Activated T-helper 1 cell treated with anti-CD3 and anti-CD28 coated beads, Interleukin-12 subunit alpha, Interleukin-12 subunit beta, Interleukin-2, Interleukin-4 antibody, amounts not matched to agents 30 ng/mL and 10 ng/mL and 1 ng/mL, durations not matched to agents 14 hours and 24 hours and 36 hours (primary cell): ENCODE measurements at regions not wholly inside any gene's neighbourhood (a gene's known extent, or its start where the extent isn't known, plus 50 kb on each side); places are given as distances from the start of the nearest gene placed in this dataset.
"Not testable (repeated sequence)": the region's sequence is repeated elsewhere in the genome, so short reads cannot be mapped to it uniquely, and the experiment has no call there.

ENCODE experiments used
- DNase-seq: peaks from one replicate; pipeline ENCODE4 v3.0.0; 2021; ENCODE audit warnings: low spot score
- H3K27ac Mint-ChIP-seq: one replicate; pipeline ENCODE4 v1.8.0; 2021; ENCODE audit warnings: mild to moderate bottlenecking, mixed read lengths
- H3K27me3 Mint-ChIP-seq: one replicate; pipeline ENCODE4 v1.8.0; 2022; ENCODE audit warnings: mild to moderate bottlenecking, moderate library complexity, mixed read lengths; ENCODE audit not compliant: insufficient read depth
- H3K36me3 Mint-ChIP-seq: one replicate; pipeline ENCODE4 v1.8.0; 2021; ENCODE audit warnings: low read depth, mixed read lengths
- H3K4me1 Mint-ChIP-seq: one replicate; pipeline ENCODE4 v1.8.0; 2021; ENCODE audit warnings: low read depth, mixed read lengths
- H3K4me3 Mint-ChIP-seq: one replicate; pipeline ENCODE4 v1.8.0; 2021; ENCODE audit warnings: mild to moderate bottlenecking, moderate library complexity, mixed read lengths
- H3K9me3 Mint-ChIP-seq: one replicate; pipeline ENCODE4 v1.8.0; 2021; ENCODE audit warnings: mixed read lengths
- intact Hi-C: fragments of 100-400 bp; cut with micrococcal nuclease; formaldehyde crosslinking; loops from one replicate; pipeline ENCODE4 v1.15.1; 2024

DNA sequence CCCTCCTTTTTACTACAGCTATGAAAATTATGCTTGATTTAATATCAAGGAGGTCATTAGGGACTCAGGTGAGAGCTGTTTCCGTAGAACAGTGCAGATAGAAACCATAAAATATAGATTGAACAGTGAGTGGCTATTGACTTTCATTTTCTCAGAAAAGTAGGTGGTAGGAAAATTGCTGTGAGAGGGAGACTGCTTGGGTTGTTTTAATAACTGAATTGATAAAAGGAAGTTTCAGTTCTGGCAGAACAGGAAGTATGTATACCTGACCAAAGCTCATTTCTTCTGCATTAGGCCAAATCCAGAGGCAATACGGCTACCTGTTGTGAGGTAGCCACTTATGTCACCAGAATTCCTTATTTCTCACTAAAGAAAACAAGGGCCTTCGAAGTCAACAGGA is 761.7 kb upstream of the ARRDC3 start:
- Mint-ChIP-seq H3K36me3 (no peaks in the 10 kb centered on the region), H3K27me3 (no peaks in the 10 kb centered on the region), H3K4me3 (no peak overlapping the region), H3K27ac (no peak overlapping the region), H3K9me3 (no peaks in the 10 kb centered on the region), H3K4me1 (no peaks in the 10 kb centered on the region)
- intact Hi-C loops = no loop called here
- DNase-seq = no peak

DNA sequence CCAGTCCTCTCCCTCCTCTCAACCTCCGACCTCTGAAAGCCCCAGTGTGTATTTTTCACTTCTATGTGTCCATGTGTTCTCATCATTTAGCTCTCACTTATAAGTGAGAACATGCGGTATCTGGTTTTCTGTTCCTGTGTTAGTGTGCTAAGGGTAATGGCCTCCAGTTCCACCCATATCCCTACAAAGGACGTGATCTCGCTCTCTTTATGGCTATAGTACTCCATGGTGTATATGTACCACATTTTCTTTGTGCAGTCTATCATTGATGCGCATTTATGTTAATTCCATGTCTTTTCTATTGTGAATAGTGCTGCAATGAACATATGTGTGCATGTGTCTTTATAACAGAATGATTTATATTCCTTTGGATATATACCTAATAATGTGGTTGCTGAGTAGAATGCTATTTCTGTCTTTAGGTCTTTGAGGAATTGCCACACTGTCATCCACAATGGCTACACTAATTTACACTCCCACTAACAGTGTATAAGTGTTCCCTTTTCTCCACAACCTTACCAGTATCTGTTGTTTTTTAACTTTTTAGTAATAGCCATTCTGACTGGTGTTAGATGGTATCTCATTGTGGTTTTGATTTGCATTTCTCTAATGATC is 749.3 kb upstream of the ARRDC3 start:
- DNase-seq, H3K4me1 Mint-ChIP-seq, H3K36me3 Mint-ChIP-seq, intact Hi-C loops, H3K4me3 Mint-ChIP-seq, H3K9me3 Mint-ChIP-seq, H3K27me3 Mint-ChIP-seq, H3K27ac Mint-ChIP-seq: not testable (repeated sequence)

DNA sequence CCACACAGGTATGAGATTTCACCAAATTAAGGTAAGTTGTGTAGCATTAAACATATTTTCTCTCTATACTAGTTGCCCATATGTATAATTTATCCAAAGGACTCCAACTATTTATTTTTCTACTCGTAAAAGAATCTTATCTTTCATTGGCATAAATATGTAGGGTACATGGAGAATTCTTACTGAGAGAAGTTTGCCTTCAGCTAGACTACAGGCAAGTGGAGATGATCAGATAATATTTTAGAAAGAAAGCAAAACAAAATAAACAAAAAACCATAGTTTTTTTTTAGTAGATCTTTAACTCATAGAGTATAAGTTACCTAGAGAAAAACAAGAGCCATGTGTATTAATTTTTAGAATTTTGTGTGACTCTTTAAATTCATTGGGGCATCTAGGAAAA is 743.1 kb upstream of the ARRDC3 start:
- DNase-seq = no peak
- H3K4me1 Mint-ChIP-seq = no peaks in the 10 kb centered on the region
- no peak overlapping the region for H3K27ac Mint-ChIP-seq
- intact Hi-C loops = no loop called here
- no peaks in the 10 kb centered on the region for H3K9me3 Mint-ChIP-seq
- H3K4me3 Mint-ChIP-seq = no peak overlapping the region
- no peaks in the 10 kb centered on the region for H3K27me3 Mint-ChIP-seq
- no peaks in the 10 kb centered on the region for H3K36me3 Mint-ChIP-seq

DNA sequence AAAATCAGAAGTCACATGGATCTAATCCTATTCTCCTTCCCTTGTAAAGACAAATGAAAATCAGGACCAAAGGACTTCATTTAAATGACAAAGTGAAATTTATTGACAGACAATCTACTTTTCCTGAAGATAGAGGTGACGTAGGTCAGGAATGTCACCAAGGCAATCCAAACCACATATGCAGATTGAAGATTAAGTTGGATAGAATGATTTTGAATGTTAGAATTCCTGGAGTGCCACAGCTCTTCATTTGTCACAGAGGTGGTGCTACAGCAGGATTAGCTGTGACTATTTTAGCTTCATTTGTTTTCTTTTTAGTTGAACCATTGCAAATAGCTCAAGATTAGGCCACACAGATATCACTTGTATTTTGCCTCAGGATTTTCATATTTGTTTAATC is 736.0 kb upstream of the ARRDC3 start:
- Mint-ChIP-seq H3K27ac (no peak overlapping the region), H3K36me3 (no peaks in the 10 kb centered on the region), H3K4me1 (no peaks in the 10 kb centered on the region), H3K27me3 (no peaks in the 10 kb centered on the region), H3K9me3 (no peaks in the 10 kb centered on the region), H3K4me3 (no peak overlapping the region)
- DNase-seq = no peak
- intact Hi-C loops = no loop called here

DNA sequence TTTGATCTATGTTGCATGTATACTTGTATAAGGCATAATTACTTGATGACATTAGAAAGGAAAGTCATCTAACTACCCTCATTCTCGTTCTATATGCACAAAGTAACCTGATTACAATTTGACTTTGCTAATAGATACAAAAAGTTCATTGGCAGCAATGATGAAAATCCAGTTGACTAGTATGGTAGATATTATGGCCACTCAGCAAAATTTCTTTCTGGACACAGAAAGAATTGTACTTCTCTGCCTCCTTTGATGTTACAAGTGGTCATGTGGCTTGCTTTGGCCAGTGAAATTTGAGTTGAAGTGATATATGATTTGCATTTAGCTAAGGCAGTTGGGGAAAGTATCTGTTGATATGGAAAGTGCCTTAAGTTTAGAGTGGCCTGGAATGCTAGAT is 723.7 kb upstream of the ARRDC3 start:
- no peaks in the 10 kb centered on the region for H3K36me3 Mint-ChIP-seq
- no peak for DNase-seq
- H3K9me3 Mint-ChIP-seq = no peaks in the 10 kb centered on the region
- H3K27me3 Mint-ChIP-seq = no peaks in the 10 kb centered on the region
- intact Hi-C loops = no loop called here
- no peaks in the 10 kb centered on the region for H3K4me1 Mint-ChIP-seq
- H3K27ac Mint-ChIP-seq = no peak overlapping the region
- no peak overlapping the region for H3K4me3 Mint-ChIP-seq

DNA sequence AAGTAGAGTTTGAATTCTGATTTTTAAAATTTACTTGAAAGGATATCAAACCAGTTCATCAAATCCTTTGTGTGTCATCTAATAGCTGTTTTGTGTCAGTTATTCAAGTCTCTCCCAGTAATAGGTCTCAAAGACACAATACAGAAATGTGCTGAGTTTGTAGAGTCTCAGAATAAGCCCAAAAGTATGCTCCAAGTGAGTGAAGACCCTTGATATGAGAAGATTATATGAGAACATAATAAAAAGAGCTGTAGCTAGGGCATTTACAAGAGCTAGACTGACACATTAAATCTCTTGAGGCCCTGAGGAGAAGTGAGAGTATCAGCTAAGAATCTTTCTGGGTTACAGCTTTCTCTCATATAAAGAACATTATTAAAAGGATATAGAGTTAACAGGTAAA is 721.0 kb upstream of the ARRDC3 start:
- no peaks in the 10 kb centered on the region for H3K27me3 Mint-ChIP-seq
- H3K36me3 Mint-ChIP-seq = no peaks in the 10 kb centered on the region

DNA sequence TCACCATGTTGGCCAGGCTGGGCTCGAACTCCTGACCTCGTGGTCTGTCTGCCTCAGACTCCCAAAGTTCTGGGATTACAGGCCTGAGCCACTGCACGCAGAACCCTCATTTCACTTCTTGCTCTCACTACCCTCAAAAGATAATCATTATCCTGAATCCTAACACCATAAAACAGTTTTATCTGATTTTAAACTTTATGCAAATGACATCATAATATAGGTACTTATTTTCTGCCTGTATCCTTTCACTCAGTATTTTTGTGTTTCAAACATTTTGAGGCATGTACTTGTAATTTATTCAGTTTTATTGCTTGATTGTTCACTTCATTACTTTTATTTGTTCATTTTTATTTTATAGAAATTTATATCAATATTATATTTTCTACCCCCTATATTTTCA is 719.2 kb upstream of the ARRDC3 start:
- no peak for DNase-seq
- Mint-ChIP-seq H3K4me1 (no peaks in the 10 kb centered on the region), H3K36me3 (no peaks in the 10 kb centered on the region), H3K27me3 (no peaks in the 10 kb centered on the region), H3K9me3 (no peaks in the 10 kb centered on the region), H3K4me3 (no peak overlapping the region), H3K27ac (no peak overlapping the region)
- intact Hi-C loops = no loop called here

More for the DNA sequence above, 721.0 kb upstream of the ARRDC3 start:
- intact Hi-C loops = no loop called here
- no peaks in the 10 kb centered on the region for H3K9me3 Mint-ChIP-seq
- no peak overlapping the region for H3K27ac Mint-ChIP-seq
- H3K4me1 Mint-ChIP-seq = no peaks in the 10 kb centered on the region
- DNase-seq = no peak
- H3K4me3 Mint-ChIP-seq = no peak overlapping the region

DNA sequence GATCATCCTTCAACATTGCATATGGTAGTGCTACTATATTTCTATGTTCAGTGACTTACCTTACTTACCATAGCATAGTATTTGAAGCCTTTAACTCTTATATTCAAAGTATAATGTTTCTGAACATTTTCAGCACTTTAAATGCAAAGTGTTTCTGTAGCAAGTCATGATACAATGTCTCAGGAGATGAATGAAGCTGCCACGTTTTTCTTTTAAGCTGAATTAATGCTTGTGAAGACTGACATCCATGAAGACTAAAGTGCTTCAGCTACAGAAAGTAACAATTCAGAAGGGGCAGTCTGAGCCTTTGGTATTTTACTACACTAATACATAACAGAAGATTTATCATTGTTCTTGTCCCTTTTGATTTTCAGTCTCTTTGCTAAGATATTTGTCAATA is 709.1 kb upstream of the ARRDC3 start:
- H3K4me3 Mint-ChIP-seq = no peak overlapping the region
- H3K27me3 Mint-ChIP-seq = no peaks in the 10 kb centered on the region
- no peak for DNase-seq
- intact Hi-C loops = no loop called here
- no peak overlapping the region for H3K27ac Mint-ChIP-seq
- H3K9me3 Mint-ChIP-seq = no peaks in the 10 kb centered on the region
- H3K36me3 Mint-ChIP-seq = no peaks in the 10 kb centered on the region
- H3K4me1 Mint-ChIP-seq = no peaks in the 10 kb centered on the region

DNA sequence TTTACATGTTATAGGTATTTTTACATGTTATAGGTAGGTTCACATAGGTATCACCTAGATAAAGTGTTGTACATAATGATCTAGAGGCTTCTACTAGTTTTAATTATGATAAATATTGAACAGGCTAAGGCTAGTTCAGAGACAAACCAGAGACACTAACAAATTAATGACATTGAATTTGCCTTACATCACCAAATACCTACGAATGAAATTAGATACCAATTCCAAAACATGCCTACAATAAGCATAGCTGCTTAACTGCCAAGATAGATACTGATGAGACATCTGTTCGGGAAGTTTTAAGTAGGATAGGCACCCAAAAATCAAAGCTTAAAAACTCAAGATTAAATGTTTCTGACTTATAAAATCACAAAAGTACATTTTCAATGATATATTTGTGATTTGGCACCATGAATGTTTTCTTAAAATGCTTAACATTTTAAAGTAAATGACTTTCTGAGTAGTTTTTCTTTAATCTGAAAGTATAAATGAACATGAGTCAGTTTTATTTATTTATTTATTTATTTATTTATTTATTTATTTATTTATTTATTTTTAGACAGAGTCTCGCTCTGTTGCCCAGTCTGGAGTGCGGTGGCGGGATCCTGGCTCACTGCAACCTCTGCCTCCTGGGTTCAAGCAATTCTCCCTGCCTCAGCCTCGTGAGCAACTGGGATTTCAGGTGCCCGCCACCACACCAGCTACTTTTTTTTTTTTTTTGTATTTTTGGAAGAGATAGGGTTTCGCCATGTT is 703.1 kb upstream of the ARRDC3 start:
- Mint-ChIP-seq H3K4me3 (no peak overlapping the region), H3K4me1 (no peaks in the 10 kb centered on the region), H3K27me3 (no peaks in the 10 kb centered on the region), H3K36me3 (no peaks in the 10 kb centered on the region), H3K9me3 (no peaks in the 10 kb centered on the region), H3K27ac (no peak overlapping the region)
- intact Hi-C loops = no loop called here
- no peak for DNase-seq

DNA sequence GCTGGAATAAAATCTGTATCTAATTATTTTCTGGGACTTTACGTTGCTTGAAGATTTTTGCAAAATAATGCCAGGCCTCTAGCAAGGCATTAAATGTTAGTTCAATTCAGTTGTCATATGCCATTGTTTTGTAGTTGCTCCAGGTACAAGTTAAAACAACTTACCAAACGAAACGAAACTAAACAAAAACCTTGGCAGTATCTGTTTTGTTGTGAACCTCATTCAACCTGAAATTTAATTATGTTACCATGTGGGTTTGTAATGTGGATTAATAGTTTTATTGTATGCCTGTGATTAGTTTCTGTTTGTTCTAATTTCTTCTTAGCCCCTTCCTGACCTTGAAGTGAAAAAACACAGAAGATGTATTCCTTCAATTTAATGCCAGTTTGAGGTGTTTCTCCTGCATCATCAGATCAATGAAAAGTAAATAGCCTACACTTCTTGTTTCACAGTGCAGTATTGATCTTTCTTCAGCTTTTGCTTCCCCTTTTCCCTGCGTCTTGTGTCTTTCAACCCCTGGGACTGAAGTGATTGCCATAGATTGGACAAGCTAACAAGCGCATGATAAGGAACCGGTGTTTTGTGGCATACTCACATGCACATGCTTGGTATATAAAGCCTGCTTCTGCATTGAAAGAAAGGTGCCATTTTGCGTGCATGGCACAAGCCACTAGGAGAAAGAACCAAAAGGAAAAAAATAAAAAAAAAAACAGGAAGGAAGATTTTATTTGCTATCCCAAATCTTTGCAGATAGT is 699.0 kb upstream of the ARRDC3 start:
- Mint-ChIP-seq H3K9me3 (no peaks in the 10 kb centered on the region), H3K27ac (no peak overlapping the region), H3K4me1 (no peaks in the 10 kb centered on the region), H3K36me3 (no peaks in the 10 kb centered on the region), H3K27me3 (no peaks in the 10 kb centered on the region), H3K4me3 (no peak overlapping the region)
- intact Hi-C loops = no loop called here
- no peak for DNase-seq

DNA sequence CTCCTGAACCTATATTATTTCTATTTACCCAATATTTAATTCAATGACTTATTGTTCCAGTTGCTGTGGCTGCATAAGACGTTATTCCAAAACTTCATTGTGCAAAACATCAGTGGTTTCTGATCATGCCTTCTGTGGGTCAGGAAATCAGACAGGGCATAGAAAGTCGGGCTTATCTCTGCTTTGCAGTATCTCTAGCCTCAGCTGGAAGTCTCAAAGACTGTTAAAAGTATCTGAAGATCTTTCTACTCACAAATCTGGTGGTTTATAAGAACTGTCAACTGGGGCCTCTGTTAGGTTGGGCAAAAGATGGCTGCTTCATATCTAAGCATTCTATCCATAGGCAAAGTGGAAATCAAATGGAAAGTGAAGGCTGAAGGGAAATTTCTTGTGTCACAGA is 687.7 kb upstream of the ARRDC3 start:
- intact Hi-C loops = no loop called here
- Mint-ChIP-seq H3K27me3 (no peaks in the 10 kb centered on the region), H3K4me1 (no peaks in the 10 kb centered on the region)

DNA sequence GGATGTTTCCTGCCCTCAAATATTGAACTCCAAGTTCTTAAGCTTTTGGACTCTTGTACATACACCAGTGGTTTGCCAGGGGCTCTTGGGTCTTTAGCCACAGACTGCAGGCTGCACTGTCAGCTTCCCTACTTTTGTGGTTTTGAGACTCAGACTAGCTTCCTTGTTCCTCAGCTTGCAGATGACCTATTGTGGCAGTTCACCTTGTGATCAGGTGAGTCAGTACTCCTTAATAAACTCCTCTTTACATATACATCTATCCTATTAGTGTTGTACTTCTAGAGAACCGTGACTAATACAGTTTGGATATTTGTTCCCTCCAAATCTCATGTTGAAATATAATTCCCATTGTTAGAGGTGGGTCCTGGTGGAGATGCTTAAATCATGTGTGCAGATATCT is 681.9 kb upstream of the ARRDC3 start:
- intact Hi-C loops = no loop called here
- no peaks in the 10 kb centered on the region for H3K4me1 Mint-ChIP-seq
- H3K27me3 Mint-ChIP-seq = no peaks in the 10 kb centered on the region
- no peaks in the 10 kb centered on the region for H3K36me3 Mint-ChIP-seq
- H3K4me3 Mint-ChIP-seq = no peak overlapping the region
- no peak for DNase-seq
- H3K27ac Mint-ChIP-seq = no peak overlapping the region
- peaks cover 8% of the 10 kb centered on the region for H3K9me3 Mint-ChIP-seq

More for the DNA sequence above, 687.7 kb upstream of the ARRDC3 start:
- Mint-ChIP-seq H3K36me3 (no peaks in the 10 kb centered on the region), H3K9me3 (no peaks in the 10 kb centered on the region), H3K4me3 (no peak overlapping the region), H3K27ac (no peak overlapping the region)
- no peak for DNase-seq

DNA sequence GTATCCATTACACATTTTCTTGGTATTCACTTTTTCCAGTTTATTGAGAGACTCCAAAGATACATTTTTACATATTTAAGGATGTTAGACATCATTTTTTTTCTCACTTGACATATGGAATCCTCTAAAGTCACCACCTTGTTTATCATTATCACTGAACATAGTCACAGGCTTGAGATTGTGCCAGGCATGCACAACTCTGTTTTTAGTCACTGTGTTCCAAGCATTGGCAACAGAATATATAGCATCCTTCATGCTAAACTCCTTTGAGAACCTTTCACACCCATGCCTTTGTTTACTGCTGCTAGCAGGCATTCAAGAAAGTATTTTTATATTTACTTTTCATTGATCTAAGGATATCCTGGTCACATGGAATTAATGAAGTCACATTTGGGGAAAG is 668.6 kb upstream of the ARRDC3 start:
- no peaks in the 10 kb centered on the region for H3K36me3 Mint-ChIP-seq
- no peaks in the 10 kb centered on the region for H3K27me3 Mint-ChIP-seq
- H3K27ac Mint-ChIP-seq = no peak overlapping the region
- DNase-seq = no peak
- intact Hi-C loops = no loop called here
- no peaks in the 10 kb centered on the region for H3K4me1 Mint-ChIP-seq
- H3K4me3 Mint-ChIP-seq = no peak overlapping the region
- H3K9me3 Mint-ChIP-seq = no peaks in the 10 kb centered on the region
